Lung (tissue), 11 donors: ENCODE measurements at regions not wholly inside any gene's neighbourhood (a gene's known extent, or its start where the extent isn't known, plus 50 kb on each side); places are given as distances from the start of the nearest gene placed in this dataset.

ENCODE experiments used
- ATAC-seq: fragments of 200-7000 bp; cut with Tn5 transposase; one replicate; pipeline ENCODE4 v1.9.1; 2020; ENCODE audit warnings: moderate number of reproducible peaks; ENCODE audit not compliant: insufficient read depth, low FRiP score
- DNase-seq, 3 donors: peaks; one replicate each; pipeline ENCODE4 v3.0.0-alpha.2; 2013 to 2017
- H3K27ac ChIP-seq, 2 donors: one replicate each; pipeline ENCODE4 v1.5.1; 2013; ENCODE audit warnings: mild to moderate bottlenecking in 2 of 2, moderate library complexity in 2 of 2, control low read depth in 1 of 2, inconsistent platforms in 1 of 2, low read depth in 1 of 2, low read length in 1 of 2
- H3K27me3 ChIP-seq, 3 donors: one replicate each; pipeline ENCODE4 v1.5.1; 2013; ENCODE audit warnings: low read length in 2 of 3; ENCODE audit not compliant: control insufficient read depth in 3 of 3, insufficient read depth in 3 of 3
- H3K36me3 ChIP-seq, 4 donors: one replicate each; pipeline ENCODE4 v1.5.1; 2013; ENCODE audit warnings: low read length in 4 of 4, mild to moderate bottlenecking in 1 of 4, moderate library complexity in 1 of 4; ENCODE audit not compliant: control insufficient read depth in 4 of 4, insufficient read depth in 4 of 4
- H3K4me1 ChIP-seq, 5 donors: one replicate each; pipeline ENCODE4 v1.5.1; 2013; ENCODE audit warnings: low read length in 5 of 5, mild to moderate bottlenecking in 2 of 5, moderate library complexity in 1 of 5; ENCODE audit not compliant: control insufficient read depth in 5 of 5, insufficient read depth in 5 of 5
- H3K4me3 ChIP-seq: one replicate; pipeline ENCODE4 v1.5.1; 2013; ENCODE audit warnings: mild to moderate bottlenecking, control low read depth, moderate library complexity
- H3K9ac ChIP-seq, 2 donors: one replicate each; pipeline ENCODE4 v1.5.1; 2013; ENCODE audit warnings: low read length in 2 of 2, control low read depth in 1 of 2; ENCODE audit not compliant: insufficient read depth in 1 of 2
- H3K9me3 ChIP-seq, 4 donors: one replicate each; pipeline ENCODE4 v1.5.1; 2013; ENCODE audit warnings: low read length in 3 of 4, mild to moderate bottlenecking in 1 of 4, moderate library complexity in 1 of 4; ENCODE audit not compliant: control insufficient read depth in 4 of 4, insufficient read depth in 3 of 4
- WGBS, 2 donors: extraction: QIAGEN DNeasy Blood & Tissue Kit; methylation state at CpG; one replicate each; pipeline ENCODE4 v1.1.7; 2013; 5-methylcytosine and 5-hydroxymethylcytosine counted together
- TF ChIP-seq, protein P1 (sequence below): IDR thresholded peaks from 2 replicates; pipeline ENCODE4 v1.5.1; 2012; ENCODE audit warnings: mild to moderate bottlenecking; ENCODE audit errors: control extremely low read depth, extremely low read depth
- donor health status: control.
- donor health status: control.
- donor health status: Bipolar disorder and iron deficiency.
- donor health status: healthy.
- donor health status: DM: yes; HTN: yes; CAD: no.

DNA sequence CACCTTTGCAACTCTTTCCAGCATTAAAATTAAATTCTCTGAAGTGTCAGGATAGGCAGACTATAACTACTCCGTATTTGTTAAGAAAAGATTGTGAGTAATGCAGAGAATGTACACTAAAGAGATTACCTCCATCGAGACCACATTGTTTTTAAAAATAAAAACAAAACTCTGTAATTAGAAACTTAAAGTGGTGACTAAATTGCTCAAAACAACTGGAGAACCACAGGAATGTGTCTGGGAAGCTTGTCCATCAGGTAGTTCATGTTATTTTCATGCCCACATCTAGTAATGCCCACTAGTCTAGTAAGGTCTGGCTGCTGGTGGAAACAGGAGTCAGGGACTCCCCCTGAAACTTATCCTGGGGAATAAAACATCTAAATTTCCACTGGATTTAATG is 103.0 kb upstream of the FOXQ1 start:
- H3K4me1 ChIP-seq, result no peaks in the 10 kb centered on the region
- 76% methylated on average over 2 of the region's 2 CpGs for WGBS, 2 donors
- no peak for ATAC-seq
- TF ChIP-seq, protein P1, sequence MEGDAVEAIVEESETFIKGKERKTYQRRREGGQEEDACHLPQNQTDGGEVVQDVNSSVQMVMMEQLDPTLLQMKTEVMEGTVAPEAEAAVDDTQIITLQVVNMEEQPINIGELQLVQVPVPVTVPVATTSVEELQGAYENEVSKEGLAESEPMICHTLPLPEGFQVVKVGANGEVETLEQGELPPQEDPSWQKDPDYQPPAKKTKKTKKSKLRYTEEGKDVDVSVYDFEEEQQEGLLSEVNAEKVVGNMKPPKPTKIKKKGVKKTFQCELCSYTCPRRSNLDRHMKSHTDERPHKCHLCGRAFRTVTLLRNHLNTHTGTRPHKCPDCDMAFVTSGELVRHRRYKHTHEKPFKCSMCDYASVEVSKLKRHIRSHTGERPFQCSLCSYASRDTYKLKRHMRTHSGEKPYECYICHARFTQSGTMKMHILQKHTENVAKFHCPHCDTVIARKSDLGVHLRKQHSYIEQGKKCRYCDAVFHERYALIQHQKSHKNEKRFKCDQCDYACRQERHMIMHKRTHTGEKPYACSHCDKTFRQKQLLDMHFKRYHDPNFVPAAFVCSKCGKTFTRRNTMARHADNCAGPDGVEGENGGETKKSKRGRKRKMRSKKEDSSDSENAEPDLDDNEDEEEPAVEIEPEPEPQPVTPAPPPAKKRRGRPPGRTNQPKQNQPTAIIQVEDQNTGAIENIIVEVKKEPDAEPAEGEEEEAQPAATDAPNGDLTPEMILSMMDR, result no peak
- H3K9ac ChIP-seq, result no peak overlapping the region
- no peak overlapping the region for H3K4me3 ChIP-seq
- no peak overlapping the region for H3K27ac ChIP-seq
- H3K27me3 ChIP-seq, result no peaks in the 10 kb centered on the region
- H3K36me3 ChIP-seq, result no peaks in the 10 kb centered on the region
- no peaks in the 10 kb centered on the region for H3K9me3 ChIP-seq
- no peak for DNase-seq

DNA sequence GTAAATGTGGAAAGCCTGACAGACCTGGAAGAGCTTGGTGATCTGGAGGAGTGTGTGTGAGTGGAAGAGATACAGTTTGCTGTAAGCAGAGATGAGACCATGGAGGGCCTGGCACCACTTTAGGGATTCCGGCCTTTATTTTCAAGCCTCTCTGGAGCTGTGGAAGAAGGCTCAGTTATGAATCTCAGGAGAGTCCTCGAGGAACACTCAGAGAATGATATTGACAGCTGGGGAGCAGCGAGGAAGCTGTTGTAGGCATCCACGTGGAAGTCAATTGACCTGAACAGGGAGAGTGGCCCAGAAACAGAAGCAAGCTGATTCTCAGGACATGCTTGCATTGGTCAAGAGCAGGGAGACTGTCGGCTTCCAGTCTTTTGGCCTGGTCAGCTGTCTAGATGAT is 108.4 kb upstream of the FOXQ1 start:
- Histone ChIP-seq H3K27ac (no peak overlapping the region), H3K9me3 (no peaks in the 10 kb centered on the region), H3K9ac (no peak overlapping the region), H3K36me3 (no peaks in the 10 kb centered on the region), H3K4me1 (peaks cover 0 to 12% (median 0%) of the 10 kb centered on the region in 5 donors), H3K4me3 (no peak overlapping the region), H3K27me3 (no peaks in the 10 kb centered on the region)
- ATAC-seq (no peak), DNase-seq (no peak)
- 82 to 84% methylated on average over 5 of the region's 5 CpGs for WGBS, 2 donors
- TF ChIP-seq, protein P1, result no peak

DNA sequence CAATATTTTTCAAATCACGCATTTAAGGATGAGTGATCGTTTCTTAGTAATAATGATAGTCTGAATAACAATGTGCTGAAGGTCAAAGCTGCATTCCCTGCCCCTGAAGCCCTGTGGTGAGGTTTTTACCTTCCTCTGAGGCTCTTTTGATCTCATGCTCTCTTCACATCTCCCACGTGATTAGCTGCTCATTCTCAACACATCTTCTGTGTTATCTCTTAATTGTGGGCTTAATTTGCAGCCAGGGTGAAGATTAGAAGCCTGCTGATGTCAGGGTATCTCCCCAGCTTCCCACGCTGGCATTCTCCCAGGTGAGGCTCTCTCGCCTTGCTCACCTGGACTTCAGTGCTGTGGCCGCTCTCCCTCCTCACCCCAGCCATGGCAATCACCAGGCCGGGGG is 109.7 kb upstream of the FOXQ1 start:
- H3K27me3 ChIP-seq, result no peaks in the 10 kb centered on the region
- no peaks in the 10 kb centered on the region for H3K36me3 ChIP-seq
- H3K9me3 ChIP-seq, result no peaks in the 10 kb centered on the region
- H3K4me3 ChIP-seq, result no peak overlapping the region
- no peak overlapping the region for H3K27ac ChIP-seq
- H3K4me1 ChIP-seq, result peaks cover 0 to 12% (median 0%) of the 10 kb centered on the region in 5 donors
- WGBS, 2 donors, result 73 to 78% methylated on average over 7 of the region's 7 CpGs
- TF ChIP-seq, protein P1, result no peak
- H3K9ac ChIP-seq, result no peak overlapping the region
- DNase-seq (no peak), ATAC-seq (no peak)

DNA sequence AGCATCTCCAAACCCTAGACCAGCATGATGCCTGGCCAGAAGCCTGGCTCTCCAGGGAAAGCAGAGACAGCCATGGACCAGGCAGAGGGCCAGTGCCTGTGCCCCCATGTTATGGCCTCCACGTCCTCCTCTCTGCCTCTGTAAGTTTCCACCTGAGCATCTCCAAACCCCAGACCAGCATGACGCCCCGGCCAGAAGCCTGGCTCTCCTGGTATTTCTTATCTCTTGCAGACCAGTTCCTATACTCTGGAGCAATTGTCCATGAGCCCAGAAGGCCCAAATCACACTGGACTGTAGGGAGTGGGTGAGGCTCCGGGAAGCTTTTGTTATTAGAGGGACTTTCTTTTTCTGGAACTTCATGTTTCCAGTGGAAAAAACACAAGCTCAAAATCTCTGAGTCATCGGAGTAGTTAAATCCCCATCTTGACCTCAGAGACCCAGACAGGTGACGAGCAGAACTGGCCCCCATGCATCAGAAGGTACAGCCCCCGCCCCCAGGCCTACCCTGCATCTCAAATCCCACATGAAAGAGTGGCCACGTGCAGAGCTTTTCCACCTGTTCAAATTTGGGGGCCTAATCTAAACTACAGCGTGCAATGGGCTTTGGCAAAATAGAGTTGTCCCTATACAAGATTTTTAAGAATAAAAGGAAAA is 110.2 kb upstream of the FOXQ1 start:
- no peaks in the 10 kb centered on the region for H3K27me3 ChIP-seq
- WGBS, 2 donors, result 81% methylated on average over 9 of the region's 9 CpGs
- no peak overlapping the region for H3K4me3 ChIP-seq
- peaks cover 0 to 12% (median 0%) of the 10 kb centered on the region in 5 donors for H3K4me1 ChIP-seq
- no peaks in the 10 kb centered on the region for H3K9me3 ChIP-seq
- no peak overlapping the region for H3K9ac ChIP-seq
- H3K27ac ChIP-seq, result no peak overlapping the region
- no peaks in the 10 kb centered on the region for H3K36me3 ChIP-seq
- TF ChIP-seq, protein P1, result no peak
- ATAC-seq (no peak), DNase-seq (no peak)
